Thoracic aorta (tissue), 2 donors: ENCODE measurements at regions not wholly inside any gene's neighbourhood (a gene's known extent, or its start where the extent isn't known, plus 50 kb on each side); places are given as distances from the start of the nearest gene placed in this dataset.

Source experiments
- ATAC-seq: fragments of 150-250 bp; one replicate; pipeline ENCODE4 v1.8.0; 2017; ENCODE audit warnings: low read depth; ENCODE audit not compliant: insufficient number of reproducible peaks, low FRiP score
- DNase-seq: peaks from one replicate; pipeline ENCODE4 v3.0.0-alpha.2; 2020; ENCODE audit warnings: low spot score
- H3K27ac ChIP-seq, 2 donors: fragments of 200-600 bp; sonication (generic); 1 replicate in 1 of 2; 2 replicates in 1 of 2; pipeline ENCODE4 v1.5.1; 2016; ENCODE audit warnings: mild to moderate bottlenecking in 2 of 2, moderate library complexity in 2 of 2
- H3K27me3 ChIP-seq: fragments of 200-600 bp; sonication (generic); replicated peaks from 2 replicates; pipeline ENCODE4 v1.6.0; 2016; ENCODE audit warnings: mild to moderate bottlenecking; ENCODE audit not compliant: insufficient read depth
- H3K36me3 ChIP-seq: fragments of 200-600 bp; sonication (generic); one replicate; pipeline ENCODE4 v1.5.1; 2016
- H3K4me1 ChIP-seq, 2 donors: fragments of 200-600 bp; sonication (generic); 1 replicate in 1 of 2; 2 replicates in 1 of 2; pipeline versions ENCODE4 v1.5.1 to v1.6.0; 2016; ENCODE audit warnings: low read depth in 2 of 2, mild to moderate bottlenecking in 1 of 2; ENCODE audit not compliant: control insufficient read depth in 1 of 2
- H3K4me3 ChIP-seq: fragments of 200-600 bp; sonication (generic); 2 replicates; pipeline ENCODE4 v1.5.1; 2016; ENCODE audit warnings: mild to moderate bottlenecking
- H3K9me3 ChIP-seq: fragments of 200-600 bp; sonication (generic); 2 replicates; pipeline ENCODE4 v1.5.1; 2016
- CTCF ChIP-seq: fragments of 200-600 bp; sonication (generic); IDR thresholded peaks from one replicate; pipeline ENCODE4 v1.5.1; 2019; ENCODE audit warnings: antibody characterized with exemption

GRCh38 chr13:97171136-97171535 lies 51.0 kb upstream of the MBNL2 start:
- no peaks in the 10 kb centered on the region for H3K4me1 ChIP-seq
- no peak for TF ChIP-seq CTCF

More at GRCh38 chr13:97171136-97171535, 51.0 kb upstream of the MBNL2 start:
- no peaks in the 10 kb centered on the region for H3K36me3 ChIP-seq
- no peaks in the 10 kb centered on the region for H3K9me3 ChIP-seq
- no peak for ATAC-seq
- no peak for DNase-seq
- no peaks in the 10 kb centered on the region for H3K27me3 ChIP-seq
- no peak overlapping the region for H3K27ac ChIP-seq
- H3K4me3 ChIP-seq, result no peak overlapping the region
